A549 (cell line): ENCODE measurements at regions not wholly inside any gene's neighbourhood (a gene's known extent, or its start where the extent isn't known, plus 50 kb on each side); places are given as distances from the start of the nearest gene placed in this dataset.

ENCODE experiments used
- ATAC-seq, 2 experiments: fragments of 200-7000 bp in 1 of 2; fragments of >200 bp in 1 of 2; cut with Nextera tagmentation in 1 of 2; cut with Tn5 transposase in 1 of 2; 3 replicates each; pipeline versions ENCODE4 v1.8.0 to v1.9.1; 2018 to 2020; ENCODE audit warnings: mild to moderate bottlenecking in 1 of 2, moderate library complexity in 1 of 2
- CTCF ChIA-PET: fragments of 300-600 bp; sonication (Branson Sonifier 250); formaldehyde crosslinking; extraction: SDS; loops from one replicate; lab custom pipeline; 2021; ENCODE audit warnings: antibody characterized with exemption, inconsistent platforms; lab: Yijun Ruan, JAX
- POLR2A ChIA-PET: fragments of 350-600 bp; formaldehyde crosslinking; extraction: SDS; loops from one replicate; lab custom pipeline; 2021; ENCODE audit warnings: antibody characterized with exemption, inconsistent platforms; lab: Yijun Ruan, JAX
- DNase-seq, 2 experiments: peaks; one replicate each; pipeline versions ENCODE4 v3.0.0 to v3.0.0-alpha.2; 2011 to 2016; ENCODE audit warnings: low read depth in 1 of 2, low spot score in 1 of 2
- FAIRE-seq: peaks from 2 replicates; lab custom pipeline; 2011; peaks lifted over from hg19 to GRCh38; lab: Jason Lieb, UNC
- H3K27ac ChIP-seq, 2 experiments: fragments of >200 bp; sonication (Bioruptor Twin); formaldehyde crosslinking; 3 replicates each; pipeline ENCODE4 v1.5.1; 2016 to 2017
- H3K4me1 ChIP-seq: fragments of >200 bp; sonication (Bioruptor Twin); formaldehyde crosslinking; 3 replicates; pipeline ENCODE4 v1.6.1; 2016
- H3K4me2 ChIP-seq: fragments of >200 bp; sonication (Bioruptor Twin); formaldehyde crosslinking; 3 replicates; pipeline ENCODE4 v1.6.1; 2016
- H3K4me3 ChIP-seq: fragments of >200 bp; sonication (Bioruptor Twin); formaldehyde crosslinking; 3 replicates; pipeline ENCODE4 v1.5.1; 2016
- H3K9me3 ChIP-seq: fragments of >200 bp; sonication (Bioruptor Twin); formaldehyde crosslinking; 3 replicates; pipeline ENCODE4 v1.6.1; 2016
- CEBPB ChIP-seq, 2 experiments: fragments of >200 bp in 1 of 2; sonication (Bioruptor Twin) in 1 of 2; formaldehyde crosslinking in 1 of 2; IDR thresholded peaks; 2 replicates each; pipeline ENCODE4 v1.6.1; 2012 to 2016
- EHF ChIP-seq: fragments of 250-450 bp; sonication (Bioruptor Pico); IDR thresholded peaks from 2 replicates; pipeline ENCODE4 v1.5.0; 2020; ENCODE audit warnings: mild to moderate bottlenecking
- EHMT2 ChIP-seq: fragments of 200-600 bp; sonication (generic); IDR thresholded peaks from 2 replicates; pipeline ENCODE4 v1.6.1; 2016; ENCODE audit warnings: antibody characterized with exemption, low read depth, mild to moderate bottlenecking, moderate library complexity
- EP300 ChIP-seq, 2 experiments: fragments of >200 bp; sonication (Bioruptor Twin); formaldehyde crosslinking; IDR thresholded peaks; 2 replicates in 1 of 2; 3 replicates in 1 of 2; pipeline ENCODE4 v1.6.1; 2016 to 2017
- ESRRA ChIP-seq: fragments of 150-350 bp; IDR thresholded peaks from 2 replicates; pipeline ENCODE4 v1.6.1; 2014; ENCODE audit warnings: mild to moderate bottlenecking, low read length, borderline replicate concordance
- FOSL2 ChIP-seq, 2 experiments: fragments of 450-650 bp in 1 of 2; fragments of >200 bp in 1 of 2; sonication (Bioruptor Twin) in 1 of 2; formaldehyde crosslinking; IDR thresholded peaks; 2 replicates each; pipeline versions ENCODE4 v1.5.0 to v1.6.1; 2016 to 2020; ENCODE audit warnings: mild to moderate bottlenecking in 1 of 2, moderate library complexity in 1 of 2
- GATA3 ChIP-seq: IDR thresholded peaks from 2 replicates; pipeline ENCODE4 v1.6.1; 2012; ENCODE audit warnings: borderline replicate concordance
- HOXA7 ChIP-seq: fragments of 250-450 bp; sonication (Bioruptor Pico); IDR thresholded peaks from 2 replicates; pipeline ENCODE4 v1.5.0; 2020; ENCODE audit warnings: mild to moderate bottlenecking, moderate library complexity
- JUNB ChIP-seq: fragments of >200 bp; sonication (Bioruptor Twin); formaldehyde crosslinking; IDR thresholded peaks from 2 replicates; pipeline ENCODE4 v1.6.1; 2016
- KDM5A ChIP-seq: fragments of 200-600 bp; sonication (generic); IDR thresholded peaks from 2 replicates; pipeline ENCODE4 v1.6.1; 2016; ENCODE audit warnings: antibody characterized with exemption, mild to moderate bottlenecking
- MAZ ChIP-seq: fragments of 150-350 bp; IDR thresholded peaks from 2 replicates; pipeline ENCODE4 v1.6.1; 2014; ENCODE audit warnings: antibody characterized with exemption, low read depth, low read length, borderline replicate concordance
- NR3C1 ChIP-seq: fragments of >200 bp; sonication (Bioruptor Twin); formaldehyde crosslinking; IDR thresholded peaks from 3 replicates; pipeline ENCODE4 v1.6.1; 2017
- POLR2A ChIP-seq: IDR thresholded peaks from 2 replicates; pipeline ENCODE4 v1.6.1; 2012; ENCODE audit warnings: mild to moderate bottlenecking, low read length
- POLR2AphosphoS2 ChIP-seq: conservative IDR thresholded peaks from 2 replicates; pipeline ENCODE4 v1.6.1; 2012; ENCODE audit warnings: low read length, improper control_type of control experiment, inconsistent platforms
- TP53 ChIP-seq: fragments of 250-450 bp; sonication (Bioruptor Pico); IDR thresholded peaks from 2 replicates; pipeline ENCODE4 v1.5.0; 2021; ENCODE audit warnings: mild to moderate bottlenecking, moderate library complexity
- ZSCAN20 ChIP-seq: fragments of 250-450 bp; sonication (Bioruptor Pico); IDR thresholded peaks from 2 replicates; pipeline ENCODE4 v1.8.0; 2022; ENCODE audit warnings: mild to moderate bottlenecking, moderate library complexity
- WGBS: methylation state at CpG from one replicate; pipeline ENCODE4 v1.1.6; 2017; ENCODE audit errors: missing lambda C conversion rate; 5-methylcytosine and 5-hydroxymethylcytosine counted together
- TF ChIP-seq, protein P1 (sequence below): fragments of 250-450 bp; sonication (Bioruptor Pico); IDR thresholded peaks from 2 replicates; pipeline ENCODE4 v1.5.0; 2021; ENCODE audit warnings: mild to moderate bottlenecking, moderate library complexity, borderline replicate concordance
- TF ChIP-seq, protein P2 (sequence below): fragments of 250-450 bp; sonication (Bioruptor Pico); IDR thresholded peaks from 2 replicates; pipeline ENCODE4 v1.5.0; 2020; ENCODE audit warnings: low read depth, mild to moderate bottlenecking, moderate library complexity
- TF ChIP-seq, protein P3 (sequence below): IDR thresholded peaks from 2 replicates; pipeline ENCODE4 v1.6.1; 2012

DNA sequence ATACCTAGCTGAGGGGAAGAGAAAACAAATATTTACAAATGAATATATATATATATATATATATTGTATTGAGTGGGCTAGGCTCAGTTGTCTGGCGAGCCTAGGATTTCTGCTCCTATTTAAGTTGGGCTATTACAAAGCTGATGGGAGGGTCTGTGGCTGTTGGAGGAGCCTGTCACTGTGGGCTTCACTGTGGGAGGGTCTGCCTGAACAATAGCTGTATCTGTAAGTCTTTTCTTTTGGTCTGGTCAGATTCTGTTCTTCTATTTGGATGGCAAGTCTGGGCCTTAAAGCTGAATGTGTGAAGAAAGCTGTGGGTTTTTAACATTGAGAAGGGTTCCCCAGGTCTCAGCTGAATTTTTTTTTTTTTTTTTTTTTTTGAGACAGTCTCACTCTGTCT lies 220.6 kb upstream of the LYZL1 start:
- peaks cover 56% of the 10 kb centered on the region for H3K4me1 ChIP-seq

DNA sequence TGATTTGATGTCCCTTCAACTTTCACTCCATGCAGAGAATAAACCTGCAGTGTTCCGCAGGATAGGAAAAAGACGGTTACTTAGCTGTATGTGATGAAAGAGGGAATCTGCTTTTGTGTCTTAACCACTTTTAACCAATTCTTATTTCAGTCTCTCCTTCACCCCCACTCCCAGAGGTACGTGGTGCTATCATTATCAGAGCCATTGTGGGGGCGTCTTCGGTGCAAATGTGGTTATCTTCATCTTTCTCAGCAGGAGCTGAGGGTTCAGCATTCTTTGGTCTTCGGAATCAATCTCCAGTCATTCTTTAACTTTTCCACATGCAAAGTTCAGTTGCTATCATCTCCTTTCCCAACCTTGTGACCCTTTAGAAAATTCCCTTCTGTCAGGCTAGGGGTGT lies 219.9 kb upstream of the LYZL1 start:
- H3K9me3 ChIP-seq, result no peaks in the 10 kb centered on the region
- POLR2A ChIA-PET, result no interaction called here
- H3K4me3 ChIP-seq, result no peak overlapping the region
- WGBS, result 79% methylated on average over 6 of the region's 6 CpGs
- DNase-seq (no peak), ATAC-seq (no peak)
- H3K4me1 ChIP-seq, result peaks cover 49% of the 10 kb centered on the region
- TF ChIP-seq HOXA7 (CRISPR knock-in tag), result no peak
- TF ChIP-seq POLR2AphosphoS2, result no peak
- TF ChIP-seq KDM5A, result no peak
- TF ChIP-seq ESRRA, result no peak
- TF ChIP-seq EHF (CRISPR knock-in tag), result no peak
- TF ChIP-seq CEBPB (IDR thresholded peaks at IDR 0.05), result no peak
- TF ChIP-seq ZSCAN20 (CRISPR knock-in tag), result no peak
- no peak for TF ChIP-seq EP300 (IDR thresholded peaks at IDR 0.05)
- TF ChIP-seq, protein P1, sequence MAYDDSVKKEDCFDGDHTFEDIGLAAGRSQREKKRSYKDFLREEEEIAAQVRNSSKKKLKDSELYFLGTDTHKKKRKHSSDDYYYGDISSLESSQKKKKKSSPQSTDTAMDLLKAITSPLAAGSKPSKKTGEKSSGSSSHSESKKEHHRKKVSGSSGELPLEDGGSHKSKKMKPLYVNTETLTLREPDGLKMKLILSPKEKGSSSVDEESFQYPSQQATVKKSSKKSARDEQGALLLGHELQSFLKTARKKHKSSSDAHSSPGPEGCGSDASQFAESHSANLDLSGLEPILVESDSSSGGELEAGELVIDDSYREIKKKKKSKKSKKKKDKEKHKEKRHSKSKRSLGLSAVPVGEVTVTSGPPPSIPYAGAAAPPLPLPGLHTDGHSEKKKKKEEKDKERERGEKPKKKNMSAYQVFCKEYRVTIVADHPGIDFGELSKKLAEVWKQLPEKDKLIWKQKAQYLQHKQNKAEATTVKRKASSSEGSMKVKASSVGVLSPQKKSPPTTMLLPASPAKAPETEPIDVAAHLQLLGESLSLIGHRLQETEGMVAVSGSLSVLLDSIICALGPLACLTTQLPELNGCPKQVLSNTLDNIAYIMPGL (CRISPR knock-in tag), result no peak
- TF ChIP-seq GATA3, result no peak
- TF ChIP-seq POLR2A, result no peak
- no peak for TF ChIP-seq NR3C1
- no peak for TF ChIP-seq JUNB
- TF ChIP-seq, protein P2, sequence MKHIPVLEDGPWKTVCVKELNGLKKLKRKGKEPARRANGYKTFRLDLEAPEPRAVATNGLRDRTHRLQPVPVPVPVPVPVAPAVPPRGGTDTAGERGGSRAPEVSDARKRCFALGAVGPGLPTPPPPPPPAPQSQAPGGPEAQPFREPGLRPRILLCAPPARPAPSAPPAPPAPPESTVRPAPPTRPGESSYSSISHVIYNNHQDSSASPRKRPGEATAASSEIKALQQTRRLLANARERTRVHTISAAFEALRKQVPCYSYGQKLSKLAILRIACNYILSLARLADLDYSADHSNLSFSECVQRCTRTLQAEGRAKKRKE (CRISPR knock-in tag), result no peak
- no peak for TF ChIP-seq TP53 (CRISPR knock-in tag)
- no peak for TF ChIP-seq MAZ
- no peak for TF ChIP-seq FOSL2 (IDR thresholded peaks at IDR 0.05)
- no peak for TF ChIP-seq FOSL2 (CRISPR knock-in tag; IDR thresholded peaks at IDR 0.05)
- TF ChIP-seq, protein P3, sequence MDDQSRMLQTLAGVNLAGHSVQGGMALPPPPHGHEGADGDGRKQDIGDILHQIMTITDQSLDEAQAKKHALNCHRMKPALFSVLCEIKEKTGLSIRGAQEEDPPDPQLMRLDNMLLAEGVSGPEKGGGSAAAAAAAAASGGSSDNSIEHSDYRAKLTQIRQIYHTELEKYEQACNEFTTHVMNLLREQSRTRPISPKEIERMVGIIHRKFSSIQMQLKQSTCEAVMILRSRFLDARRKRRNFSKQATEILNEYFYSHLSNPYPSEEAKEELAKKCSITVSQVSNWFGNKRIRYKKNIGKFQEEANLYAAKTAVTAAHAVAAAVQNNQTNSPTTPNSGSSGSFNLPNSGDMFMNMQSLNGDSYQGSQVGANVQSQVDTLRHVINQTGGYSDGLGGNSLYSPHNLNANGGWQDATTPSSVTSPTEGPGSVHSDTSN, result no peak
- TF ChIP-seq, all 56 proteins: peak for 0
- CTCF ChIA-PET, result interaction anchor here (1.1 to 1.4 kb wide), 4 partner anchors 10 to 428 kb away, joined by 3 read pairs; no protein-coding TSS in a partner anchor
- Histone ChIP-seq H3K4me2 (no peak overlapping the region), H3K27ac (peak overlapping the region in 1 of 2 experiments; percentile 36; a peak in 2 of 6 replicates)
- no peak for FAIRE-seq

More for the DNA sequence above, 220.6 kb upstream of the LYZL1 start:
- FAIRE-seq, result no peak
- no peak for ATAC-seq
- TF ChIP-seq, protein P1 (CRISPR knock-in tag), result no peak
- TF ChIP-seq POLR2AphosphoS2, result no peak
- no peak for TF ChIP-seq CEBPB (IDR thresholded peaks at IDR 0.05)
- TF ChIP-seq KDM5A, result no peak
- TF ChIP-seq EHMT2, result no peak
- TF ChIP-seq, all 56 proteins: peak for 0
- ChIA-PET CTCF (interaction anchor here (0.6 to 1.4 kb wide), 5 partner anchors 9 to 428 kb away, joined by 3 read pairs; no protein-coding TSS in a partner anchor), POLR2A (no interaction called here)
- WGBS, result 25% methylated on average over 1 of the region's 1 CpG
- no peak overlapping the region for H3K4me2 ChIP-seq
- H3K27ac ChIP-seq, result peak overlapping the region in 1 of 2 experiments; percentile 36; a peak in 2 of 6 replicates
- no peaks in the 10 kb centered on the region for H3K9me3 ChIP-seq
- no peak for DNase-seq
- no peak overlapping the region for H3K4me3 ChIP-seq
